ELR (cell line): ENCODE measurements at regions not wholly inside any gene's neighbourhood (a gene's known extent, or its start where the extent isn't known, plus 50 kb on each side); places are given as distances from the start of the nearest gene placed in this dataset.
"Not testable (repeated sequence)": the region's sequence is repeated elsewhere in the genome, so short reads cannot be mapped to it uniquely, and the experiment has no call there.

Source experiments
- DNase-seq: peaks from one replicate; pipeline ENCODE4 v3.0.0-alpha.2; 2015; ENCODE audit warnings: low read depth

DNA sequence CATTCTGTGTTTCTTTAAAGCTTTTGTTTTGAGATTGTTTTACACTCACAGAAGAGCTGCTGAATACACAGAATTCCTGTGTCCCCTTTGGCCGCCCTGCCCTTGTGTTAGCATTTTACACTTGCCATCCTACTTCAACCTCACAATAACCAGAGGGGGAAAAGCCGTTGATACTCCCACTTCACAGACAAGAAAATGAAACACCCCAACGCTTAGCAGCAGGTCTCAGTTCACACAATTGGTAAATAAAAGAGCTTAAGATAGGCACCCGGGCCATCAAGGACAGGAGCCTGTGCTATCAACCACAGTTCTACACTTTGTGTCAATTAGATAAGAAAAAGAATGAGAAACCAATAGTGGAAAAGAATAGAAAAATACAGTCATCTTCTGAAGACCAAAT, 178.0 kb downstream of the SYK start:
- DNase-seq: no peak

DNA sequence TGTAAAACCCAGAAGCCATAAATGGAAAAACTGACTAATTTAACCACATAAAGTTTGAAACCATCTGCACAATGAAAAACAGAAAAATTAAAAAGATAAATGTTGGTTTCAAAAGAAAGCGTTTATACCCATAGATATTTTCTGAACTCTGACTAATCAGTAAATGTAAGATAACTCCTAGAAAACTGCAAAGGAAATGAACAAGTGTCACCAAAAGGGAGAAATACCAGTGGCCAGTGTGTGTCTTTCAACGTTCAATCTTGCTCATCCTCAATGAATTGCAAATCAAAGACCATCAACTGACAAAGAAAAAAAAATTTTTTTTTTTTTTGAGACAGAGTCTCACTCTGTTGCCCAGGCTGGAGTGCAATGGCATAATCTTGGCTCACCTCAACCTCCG, 180.1 kb downstream of the SYK start:
- DNase-seq: no peak

DNA sequence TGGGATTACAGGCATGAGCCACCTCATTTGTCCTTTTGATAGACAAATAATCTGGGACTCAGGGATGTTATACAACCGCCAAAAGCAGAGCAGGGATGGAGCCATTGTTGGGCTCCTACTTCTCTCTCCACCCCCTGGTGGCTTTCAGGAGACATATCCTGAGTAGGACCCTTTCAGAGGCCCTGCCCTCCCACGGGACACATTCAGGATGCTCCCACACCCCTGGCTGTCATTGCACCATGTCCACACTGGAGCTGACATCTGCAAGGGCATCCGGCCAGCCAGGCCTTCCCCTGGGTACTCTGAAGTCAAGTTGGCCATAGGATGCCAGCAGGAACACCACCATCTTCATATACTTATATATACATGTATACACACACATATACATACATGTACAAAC, 181.8 kb downstream of the SYK start:
- no peak for DNase-seq

DNA sequence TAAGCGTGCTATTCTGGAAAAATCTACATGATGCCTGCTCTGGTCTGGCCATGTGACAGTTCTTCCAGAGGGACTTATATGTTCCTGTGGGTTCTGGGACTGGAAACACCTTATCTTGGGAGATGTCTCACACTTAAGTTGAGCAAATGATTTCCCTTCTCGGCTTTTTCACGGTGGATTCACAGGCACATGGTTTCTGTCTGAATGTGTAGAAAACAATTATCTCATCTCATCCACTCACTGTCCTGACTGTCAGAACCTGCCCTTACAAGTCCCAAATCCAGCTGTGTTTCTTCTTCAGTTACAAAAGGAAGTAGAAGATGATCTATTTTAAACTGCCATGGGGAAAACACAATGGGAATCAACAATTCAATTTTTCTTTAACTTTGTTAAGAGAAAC, 184.0 kb downstream of the SYK start:
- DNase-seq: no peak

DNA sequence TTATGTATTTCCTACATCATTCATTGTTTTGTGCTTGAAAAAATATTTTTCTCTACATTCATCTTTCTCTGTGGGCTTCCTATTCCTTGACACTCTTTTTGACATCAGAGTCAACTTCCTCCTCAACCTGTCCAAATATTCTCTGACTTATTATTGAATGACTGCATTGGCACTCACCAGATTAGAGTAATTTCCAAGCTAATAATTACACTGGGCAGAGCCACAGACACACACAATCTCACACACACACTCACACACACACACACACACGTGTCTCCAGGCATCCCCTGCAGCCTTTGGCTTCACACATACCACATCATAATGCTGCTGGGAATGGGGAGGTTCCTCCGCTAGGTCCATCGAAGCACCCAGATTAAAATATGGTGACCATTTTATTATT, 184.5 kb downstream of the SYK start:
- DNase-seq: no peak

DNA sequence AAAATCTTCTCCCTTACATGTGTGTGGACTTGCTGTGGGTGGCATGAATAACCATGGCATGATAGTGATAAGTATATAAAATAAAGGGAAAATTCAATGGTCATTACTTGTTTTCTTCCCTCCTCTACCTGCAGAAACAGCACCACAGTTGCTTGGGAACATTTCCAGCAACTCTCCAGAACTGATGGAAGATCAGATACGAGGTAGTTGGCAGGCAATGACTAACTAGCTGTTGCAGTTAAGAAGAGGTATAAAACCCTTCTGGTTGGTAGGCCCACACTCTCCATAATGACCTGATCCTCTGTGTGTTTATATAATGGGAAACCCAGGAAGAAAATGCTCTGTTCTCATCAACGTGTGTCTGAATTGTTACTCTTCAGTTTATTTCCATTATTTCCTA, 185.9 kb downstream of the SYK start:
- no peak for DNase-seq

DNA sequence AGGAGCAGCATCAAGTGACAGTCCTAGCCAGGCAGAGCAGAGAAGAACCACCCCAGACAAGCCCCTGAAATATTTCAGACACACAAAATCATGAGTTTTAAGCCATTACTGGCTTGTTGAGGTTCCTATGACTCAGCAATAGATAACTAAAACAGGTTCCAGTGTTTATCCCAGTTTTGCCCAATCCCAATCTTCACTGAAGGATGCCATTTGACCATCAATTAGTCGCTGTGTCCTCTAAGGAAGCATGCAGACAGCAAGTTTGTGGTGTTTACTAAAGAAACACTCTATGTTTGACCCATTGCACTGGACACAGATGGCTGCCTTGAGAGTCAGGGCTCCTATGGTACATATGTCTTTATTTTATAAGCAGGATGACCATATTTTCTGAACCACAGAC, 186.7 kb downstream of the SYK start:
- DNase-seq: no peak

DNA sequence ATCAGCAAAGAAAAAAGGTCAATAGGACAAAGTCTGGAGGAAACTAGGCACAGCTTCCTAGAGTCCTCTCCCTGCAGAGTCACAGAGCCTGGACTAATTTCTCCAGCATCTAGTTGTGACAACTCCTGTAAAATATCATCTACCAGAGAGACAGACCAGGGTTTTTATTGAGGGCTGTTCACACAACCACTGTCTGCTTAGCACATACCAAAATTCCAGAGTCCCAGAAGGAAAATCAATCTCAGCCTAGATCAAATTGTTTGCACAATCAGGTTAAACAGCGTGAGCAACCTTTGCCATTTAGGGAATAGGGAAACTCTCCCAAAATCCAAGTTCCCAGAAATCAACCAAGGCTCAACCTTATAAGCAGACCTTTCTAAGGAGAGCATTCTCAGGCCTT, 190.3 kb downstream of the SYK start:
- DNase-seq: no peak

DNA sequence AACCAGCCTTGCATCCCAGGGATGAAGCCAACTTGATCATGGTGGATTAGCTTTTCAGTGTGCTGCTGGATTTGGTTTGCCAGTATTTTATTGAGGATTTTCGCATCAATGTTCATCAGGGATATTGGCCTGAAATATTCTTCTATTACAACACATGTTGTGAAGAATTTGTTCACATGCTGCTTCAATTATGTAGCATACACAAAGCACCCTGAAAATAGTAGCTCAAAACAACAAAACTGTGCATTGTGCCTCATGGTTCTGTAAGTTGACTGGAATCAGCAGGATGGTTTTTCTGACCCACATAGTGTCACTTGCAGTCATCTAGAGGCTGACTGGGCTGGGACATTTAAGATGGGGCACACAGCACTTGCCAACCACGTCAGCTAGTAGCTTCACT, 193.9 kb downstream of the SYK start:
- no peak for DNase-seq

DNA sequence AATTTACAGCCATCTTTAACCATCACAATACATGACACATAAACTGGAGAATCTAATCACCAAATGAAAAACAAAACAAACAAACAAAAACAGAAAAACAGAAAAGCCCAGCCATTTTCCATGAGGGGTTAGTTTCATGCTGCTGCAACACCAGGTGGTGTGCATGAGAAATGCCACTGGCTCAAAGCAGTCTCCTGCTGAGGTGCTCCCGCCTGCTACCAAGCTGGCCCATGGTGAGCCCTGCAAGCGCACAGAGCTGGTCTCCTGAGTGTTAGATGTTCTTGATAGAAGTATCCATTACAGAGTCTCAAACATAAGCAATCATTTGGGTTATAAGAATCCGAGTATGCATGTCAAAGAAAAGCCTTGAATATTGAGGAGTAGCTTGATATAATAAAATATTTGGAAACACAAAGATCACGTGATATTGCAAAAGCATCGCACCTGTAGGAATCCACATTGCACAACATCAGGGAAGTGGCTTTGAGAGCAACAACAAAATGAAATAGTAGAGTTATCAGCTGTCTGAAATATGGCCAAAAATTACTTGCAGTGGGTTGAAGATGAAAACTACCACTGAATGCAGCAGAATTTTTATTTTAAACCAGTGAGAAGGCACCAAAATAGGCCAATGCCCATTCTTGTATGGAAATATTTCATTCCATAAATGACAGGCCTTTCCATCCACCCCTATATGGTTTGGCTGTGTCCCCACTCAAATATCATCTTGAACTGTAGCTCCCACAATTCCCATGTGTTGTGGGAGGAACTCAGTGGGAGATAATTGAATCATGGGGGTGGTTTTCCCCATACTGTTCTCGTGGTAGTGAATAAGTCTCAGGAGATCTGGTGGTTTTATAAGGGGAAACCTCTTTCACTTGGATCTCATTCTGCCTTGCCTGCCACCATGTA, 194.8 kb downstream of the SYK start:
- DNase-seq: no peak

DNA sequence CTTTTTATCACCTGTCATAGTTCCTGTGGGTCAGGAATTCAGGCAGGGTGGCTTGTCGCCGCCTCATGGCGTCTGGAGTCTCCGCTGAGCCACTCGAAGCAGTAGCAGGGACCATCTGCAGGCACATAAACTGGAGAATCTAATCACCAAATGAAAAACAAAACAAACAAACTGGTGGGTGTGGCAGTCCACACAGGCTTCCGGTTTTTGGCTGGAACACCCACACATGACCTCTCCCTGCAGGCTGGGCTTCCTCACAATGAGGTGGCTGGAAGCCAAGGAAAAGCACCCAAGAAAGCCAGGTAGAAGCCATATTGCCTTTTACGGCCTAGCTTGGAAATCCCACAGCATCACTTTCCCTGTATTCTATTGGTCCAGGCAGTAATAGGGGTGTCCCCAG, 197.0 kb downstream of the SYK start:
- no peak for DNase-seq

DNA sequence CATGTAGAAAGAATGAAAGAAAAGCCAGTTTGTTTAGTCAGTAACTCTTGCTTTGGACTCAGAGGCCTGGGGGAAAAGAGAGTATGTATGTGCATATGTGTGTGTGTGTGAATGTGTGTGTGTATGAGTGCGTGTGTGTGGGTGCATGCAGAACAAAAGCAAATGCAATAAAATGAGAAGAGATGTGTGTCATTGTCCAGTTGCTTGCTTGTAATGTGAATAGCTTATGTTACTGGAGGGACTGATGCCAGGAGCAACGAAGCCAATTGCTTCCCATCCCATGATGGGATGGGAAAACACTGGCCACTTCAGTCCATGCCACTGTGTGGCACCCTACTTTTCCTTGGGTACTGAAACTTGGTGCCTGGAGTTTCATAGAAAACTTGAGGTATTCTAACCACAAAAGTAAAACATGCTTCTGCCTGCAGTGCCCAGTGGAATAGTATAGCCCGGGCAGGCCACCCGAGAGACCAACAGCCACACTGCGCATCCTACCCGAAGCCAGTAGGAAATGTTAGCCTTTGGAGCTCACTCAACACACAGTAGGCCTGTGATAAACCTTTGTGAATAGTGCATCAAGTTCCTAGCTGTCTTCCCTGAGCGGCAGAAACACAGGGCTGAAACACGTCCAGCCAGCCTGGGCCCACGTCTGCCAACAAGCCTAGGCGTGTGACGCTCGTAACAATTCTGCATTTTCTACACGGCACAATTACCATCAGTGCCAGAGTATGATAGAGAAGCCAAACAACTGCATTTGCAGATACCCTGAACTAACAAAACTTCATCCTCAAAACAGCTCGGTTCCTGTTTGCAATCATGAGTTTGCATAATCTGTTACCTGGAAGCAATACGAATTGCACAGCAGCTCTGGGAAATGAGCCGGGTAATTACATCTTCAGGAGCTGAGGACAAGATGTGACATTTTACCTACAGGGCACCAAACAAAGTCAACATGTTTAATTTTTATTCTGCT, 198.1 kb downstream of the SYK start:
- no peak for DNase-seq

DNA sequence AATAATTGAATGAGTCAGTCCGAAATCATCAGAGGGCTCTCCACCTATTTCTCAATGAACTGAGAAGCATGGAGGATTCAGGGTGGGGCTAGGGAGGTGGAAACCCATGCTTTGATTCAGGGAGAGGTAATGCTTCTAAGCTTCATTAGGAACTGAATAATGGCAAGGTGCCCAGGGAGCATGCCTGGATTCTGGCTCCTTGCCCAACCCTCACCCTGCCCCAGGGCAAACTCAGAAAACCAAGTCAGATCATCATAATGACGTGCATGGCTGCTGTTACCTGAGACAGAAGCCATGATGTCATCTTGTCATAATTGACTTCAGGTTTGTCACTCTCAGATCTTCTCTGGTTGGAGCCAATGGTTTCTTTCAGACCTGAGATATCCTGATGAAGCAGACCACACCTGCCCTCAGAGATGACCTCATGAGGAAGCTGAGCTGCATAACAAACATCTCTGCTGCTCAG, 199.6 kb downstream of the SYK start:
- peak; percentile 84 for DNase-seq

DNA sequence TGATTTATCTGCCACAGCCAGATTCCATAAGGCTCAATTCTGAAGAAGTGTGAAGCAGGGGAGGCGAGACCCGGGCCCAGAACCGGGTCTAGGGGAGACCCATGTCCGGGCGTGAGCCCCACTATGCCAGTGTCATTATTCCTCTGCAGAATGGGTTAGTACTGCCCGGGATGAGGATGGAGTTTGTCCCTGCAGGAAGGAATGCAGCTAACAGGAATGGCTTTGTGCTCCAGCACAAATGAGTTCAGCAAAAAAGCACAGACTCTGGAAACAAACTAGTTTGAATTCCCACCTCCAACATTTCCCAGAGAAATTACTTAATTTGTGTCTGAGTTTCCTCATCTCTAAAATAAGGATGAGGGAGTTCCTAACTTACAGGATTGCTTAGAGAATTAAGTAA, 202.9 kb downstream of the SYK start:
- DNase-seq: no peak

DNA sequence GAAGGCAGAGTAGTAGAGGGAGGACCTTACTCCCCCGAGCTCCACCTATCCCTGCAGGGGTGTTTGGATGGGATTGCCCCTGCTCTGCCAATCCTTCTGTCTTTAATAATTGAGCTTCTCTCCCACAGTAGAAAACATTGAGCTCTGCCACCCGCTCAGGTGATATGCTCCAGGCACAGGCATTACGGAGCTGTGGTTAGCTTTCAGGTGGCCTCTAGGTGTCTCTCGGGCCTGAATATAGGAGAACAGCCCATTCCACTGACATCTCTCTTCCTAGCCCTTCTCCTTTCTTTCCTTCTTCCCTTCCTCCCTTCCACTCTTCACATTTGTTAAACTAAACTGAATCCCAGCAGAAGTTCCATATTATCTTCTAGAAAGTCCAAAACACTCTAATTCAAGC, 203.4 kb downstream of the SYK start:
- no peak for DNase-seq

DNA sequence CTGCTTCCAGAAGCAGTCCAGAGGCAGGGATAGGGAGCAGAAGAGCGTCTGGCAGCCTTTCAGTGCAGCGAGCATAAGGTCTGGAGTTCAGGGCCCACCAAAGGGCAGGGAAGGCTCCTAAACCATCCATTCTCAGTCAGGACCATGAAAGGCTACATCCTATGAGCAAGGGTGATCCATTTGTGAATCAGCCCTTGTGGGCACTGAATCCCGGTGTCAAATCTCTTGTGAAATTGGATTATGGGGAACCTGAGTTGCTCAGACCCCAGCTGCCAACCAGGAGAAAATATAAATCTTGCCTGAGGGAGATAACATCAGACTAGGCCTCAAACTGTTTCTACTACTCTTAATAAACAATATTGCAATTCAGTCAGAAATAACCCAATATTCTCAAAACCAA, 204.4 kb downstream of the SYK start:
- peak; percentile 50 for DNase-seq

DNA sequence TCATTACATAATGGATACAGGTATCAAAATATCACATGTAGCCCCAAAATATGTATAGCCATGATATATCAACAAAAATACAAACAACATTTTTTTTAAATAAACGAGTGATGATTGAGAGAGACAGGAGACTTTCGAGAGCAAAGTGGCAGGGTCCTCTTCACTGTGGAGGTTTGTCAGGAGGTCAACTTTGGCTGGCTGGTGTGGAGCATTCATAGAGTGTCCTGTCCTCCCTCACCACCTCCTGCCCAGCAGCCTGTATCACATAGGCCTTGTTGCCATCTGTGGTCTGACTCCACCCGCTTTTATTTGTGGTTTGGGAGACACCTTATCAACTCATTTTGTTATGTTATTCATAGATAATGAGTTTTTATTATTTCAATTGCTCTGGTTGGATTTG, 206.9 kb downstream of the SYK start:
- no peak for DNase-seq

DNA sequence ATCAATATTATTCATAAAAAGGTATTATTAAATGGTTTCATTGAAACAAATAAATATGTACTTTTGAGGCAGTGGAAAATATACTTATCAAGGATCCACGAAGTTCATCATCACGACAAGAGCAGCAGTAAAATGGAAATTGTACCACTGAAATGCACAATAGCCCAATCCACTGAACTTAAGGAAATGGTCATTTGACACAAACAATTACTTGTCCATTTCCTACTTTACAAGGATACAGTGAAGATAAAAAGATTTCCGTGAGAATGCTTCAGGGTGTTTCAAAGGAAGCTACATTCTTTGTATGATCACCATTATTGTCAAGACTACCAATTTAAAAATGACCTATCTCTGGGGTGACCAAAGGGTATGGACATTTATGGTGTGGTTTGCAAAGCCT, 210.3 kb downstream of the SYK start:
- no peak for DNase-seq

DNA sequence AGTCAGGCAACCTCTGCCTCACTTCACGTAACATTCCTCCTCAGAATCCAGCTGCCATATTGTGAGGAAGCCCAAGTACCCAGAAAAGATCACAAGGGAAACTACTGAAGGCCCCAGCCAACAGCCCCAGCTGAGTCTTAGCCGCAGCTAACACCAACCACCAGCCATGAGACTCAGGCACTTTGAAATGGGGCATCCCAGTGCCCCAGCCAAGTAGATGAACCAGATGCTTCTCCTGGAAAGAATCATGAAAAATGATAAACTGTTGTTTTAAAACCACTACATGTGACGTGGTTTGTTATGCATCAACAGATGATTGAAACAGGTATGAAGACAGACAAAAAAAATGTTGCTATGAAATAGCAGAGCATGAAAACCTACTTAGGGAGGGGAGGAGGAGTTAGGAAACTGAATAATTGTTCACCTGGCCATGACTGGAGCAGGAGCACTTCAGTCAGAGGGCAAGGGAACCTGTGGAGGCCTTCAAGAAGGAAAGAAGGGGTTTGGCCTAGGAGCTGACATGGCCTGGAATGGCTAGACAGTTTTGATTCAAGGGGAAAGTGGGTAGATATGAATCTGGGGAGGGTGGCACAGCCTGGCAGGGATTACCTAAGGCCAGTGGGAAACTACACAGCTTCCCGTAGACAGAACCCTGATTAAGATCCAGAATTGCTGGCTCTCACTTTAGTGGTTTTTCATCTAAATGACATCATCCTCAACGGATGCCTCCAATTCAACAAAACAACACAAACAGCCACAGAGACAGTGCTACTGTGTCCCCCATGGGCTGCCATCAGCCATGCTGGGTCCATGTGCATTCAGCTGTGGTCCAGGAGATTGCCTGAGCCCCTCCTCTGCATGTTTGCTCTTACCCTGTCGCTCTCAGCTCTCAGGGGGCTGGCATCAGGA, 211.6 kb downstream of the SYK start:
- DNase-seq: no peak

DNA sequence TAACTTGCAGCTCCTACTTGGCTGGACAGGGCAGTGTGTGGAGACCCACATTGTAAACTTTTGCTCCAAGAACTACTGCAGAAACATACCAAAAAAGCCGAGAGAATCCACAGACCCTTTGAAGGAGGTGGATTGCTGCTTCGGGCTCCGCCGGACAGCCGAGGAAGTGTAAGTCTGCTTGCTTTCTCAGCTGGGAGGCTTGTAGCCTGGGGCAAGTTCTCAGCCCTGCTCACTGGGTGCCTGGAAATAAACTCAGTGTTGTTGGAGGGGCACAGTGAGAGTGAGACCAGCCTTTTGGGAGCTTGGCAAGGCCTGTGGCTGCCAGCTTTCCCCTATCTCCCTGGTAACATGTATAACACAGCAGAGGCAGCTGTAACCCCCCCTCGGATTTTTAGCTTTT, 215.6 kb downstream of the SYK start:
- no peak for DNase-seq

DNA sequence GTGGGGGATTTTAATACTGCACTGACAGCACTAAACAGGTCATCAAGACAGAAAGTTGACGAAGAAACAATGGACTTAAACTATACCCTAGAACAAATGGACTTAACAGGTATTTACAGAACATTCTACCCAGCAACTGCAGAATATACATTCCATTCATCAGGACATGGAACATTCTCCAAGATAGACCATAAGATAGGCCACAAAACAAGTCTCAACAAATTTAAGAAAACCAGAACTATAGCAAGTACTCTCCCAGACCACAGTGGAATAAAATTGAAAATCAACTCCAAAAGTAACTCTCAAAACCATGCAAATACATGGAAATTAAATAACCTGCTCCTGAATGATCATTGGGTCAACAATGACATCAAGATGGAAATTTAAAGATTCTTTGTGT, 218.3 kb downstream of the SYK start:
- not testable (repeated sequence) for DNase-seq

DNA sequence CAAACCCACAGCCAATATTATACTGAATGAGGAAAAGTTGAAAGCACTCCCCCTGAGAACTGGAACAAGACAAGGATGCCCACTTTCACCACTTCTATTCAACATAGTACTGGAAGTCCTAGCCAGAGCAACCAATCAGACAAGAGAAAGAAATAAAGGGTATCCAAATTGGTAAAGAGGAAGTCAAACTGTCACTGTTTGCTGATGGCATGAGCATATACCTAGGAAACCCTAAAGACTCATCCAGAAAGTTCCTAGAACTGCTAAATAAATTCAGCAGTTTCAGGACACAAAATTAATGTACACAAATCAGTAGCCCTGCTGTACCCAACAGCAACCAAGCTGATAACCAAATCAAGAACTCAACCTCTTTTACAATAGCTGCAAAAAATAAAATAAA, 220.0 kb downstream of the SYK start:
- not testable (repeated sequence) for DNase-seq
